ENCODE measurements at regions not wholly inside any gene's neighbourhood (a gene's known extent, or its start where the extent isn't known, plus 50 kb on each side); places are given as distances from the start of the nearest gene placed in this dataset.

- DNase-seq: no peak
These were observed 135.5 kb downstream of the TMEM26 start for GRCh38 chr10:61317706-61318105.

- DNase-seq: no peak
These were observed 136.4 kb downstream of the TMEM26 start for GRCh38 chr10:61316676-61317265.

GRCh38 chr10:61314273-61314672 lies 138.9 kb downstream of the TMEM26 start:
- DNase-seq: no peak

GRCh38 chr10:61313460-61313859 lies 139.7 kb downstream of the TMEM26 start:
- no peak for DNase-seq

- DNase-seq: no peak
These were observed 148.4 kb downstream of the TMEM26 start for GRCh38 chr10:61304746-61305145.

- DNase-seq: no peak
These were observed 151.1 kb downstream of the TMEM26 start for GRCh38 chr10:61302124-61302523.

GRCh38 chr10:61301575-61301974 lies 151.6 kb downstream of the TMEM26 start:
- no peak for DNase-seq

- no peak for DNase-seq
These were observed 153.3 kb downstream of the TMEM26 start for GRCh38 chr10:61299841-61300240.

- no peak for DNase-seq
These were observed 154.0 kb downstream of the TMEM26 start for GRCh38 chr10:61299156-61299555.

- no peak for DNase-seq
These were observed 155.0 kb downstream of the TMEM26 start for GRCh38 chr10:61298194-61298593.

- DNase-seq: no peak
These were observed 157.0 kb downstream of the TMEM26 start for GRCh38 chr10:61296161-61296560.

GRCh38 chr10:61294131-61294530 lies 159.1 kb downstream of the TMEM26 start:
- DNase-seq: no peak

GRCh38 chr10:61289813-61290212 lies 163.4 kb downstream of the TMEM26 start:
- no peak for DNase-seq

- DNase-seq: no peak
These were observed 166.5 kb downstream of the TMEM26 start for GRCh38 chr10:61286686-61287085.

GRCh38 chr10:61285749-61286148 lies 167.4 kb downstream of the TMEM26 start:
- no peak for DNase-seq

- DNase-seq: peak; percentile 31
These were observed 168.8 kb downstream of the TMEM26 start for GRCh38 chr10:61284222-61284890.

- no peak for DNase-seq
These were observed 169.5 kb downstream of the TMEM26 start for GRCh38 chr10:61283481-61284221.

- DNase-seq: no peak
These were observed 170.1 kb downstream of the TMEM26 start for GRCh38 chr10:61283066-61283465.

GRCh38 chr10:61280303-61280702 lies 172.9 kb downstream of the TMEM26 start:
- no peak for DNase-seq

- DNase-seq: no peak
These were observed 173.8 kb downstream of the TMEM26 start for GRCh38 chr10:61279400-61279799.

GRCh38 chr10:61278556-61278955 lies 174.6 kb downstream of the TMEM26 start:
- DNase-seq: no peak

- no peak for DNase-seq
These were observed 180.4 kb downstream of the TMEM26 start for GRCh38 chr10:61272781-61273180.

- no peak for DNase-seq
These were observed 181.9 kb downstream of the TMEM26 start for GRCh38 chr10:61271127-61271780.

- no peak for DNase-seq
These were observed 189.7 kb downstream of the TMEM26 start for GRCh38 chr10:61263518-61263917.

All from retina (tissue), 1 donor.